Activated naive CD4-positive, alpha-beta T cell (primary cell): ENCODE measurements at regions not wholly inside any gene's neighbourhood (a gene's known extent, or its start where the extent isn't known, plus 50 kb on each side); places are given as distances from the start of the nearest gene placed in this dataset.

Experiments used
- DNase-seq, 4 experiments: peaks; one replicate each; lab custom pipeline; 2025; lab: John Stamatoyannopoulos, UW

DNA sequence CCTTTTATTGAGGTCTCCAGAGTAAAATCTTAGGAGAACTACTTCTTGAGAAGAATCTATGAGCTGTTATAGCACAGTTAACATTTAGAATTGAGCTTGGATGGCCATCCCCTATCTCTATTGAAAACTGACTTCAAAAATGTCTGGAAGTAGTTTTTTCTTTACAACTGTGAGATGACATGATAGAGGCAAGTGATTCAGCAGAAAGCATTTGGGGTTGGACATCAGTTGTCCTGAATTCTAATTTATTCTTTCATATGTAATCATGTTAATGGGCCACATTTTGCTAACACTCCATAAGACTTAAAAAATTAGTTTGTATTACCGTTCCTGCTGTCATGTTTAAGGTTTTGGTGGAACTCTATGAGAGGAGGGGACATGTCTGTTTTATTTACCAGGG is 237.0 kb upstream of the SLC14A2 start:
- DNase-seq = no peak

- no peak for DNase-seq
Observed at GRCh38 chr18:45378933-45379332, 236.3 kb upstream of the SLC14A2 start.

- DNase-seq = no peak
Observed at GRCh38 chr18:45379903-45380302, 235.4 kb upstream of the SLC14A2 start.

DNA sequence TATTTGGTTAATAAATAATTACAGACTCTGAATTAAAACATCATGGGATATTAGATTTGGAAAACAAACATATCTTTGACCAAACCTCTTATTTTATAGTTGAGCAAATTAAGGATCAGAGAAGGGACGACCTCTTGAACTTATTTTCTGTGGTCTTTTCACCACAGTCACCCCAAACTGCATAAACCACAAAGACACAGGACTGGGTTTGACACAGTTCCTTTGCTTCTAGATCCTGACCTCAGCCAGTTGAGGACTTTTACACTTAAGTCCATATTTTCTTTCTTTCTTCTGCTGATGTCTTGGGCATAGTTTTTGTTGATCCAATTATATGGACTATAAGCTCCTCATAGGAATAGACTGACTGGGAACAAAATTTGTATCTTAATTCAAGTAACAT is 234.0 kb upstream of the SLC14A2 start:
- DNase-seq = no peak

- DNase-seq = no peak
Observed at GRCh38 chr18:45383228-45383627, 232.0 kb upstream of the SLC14A2 start.

GRCh38 chr18:45384137-45384961 is 230.9 kb upstream of the SLC14A2 start:
- peak in 3 of 4 experiments; percentile 0 to 1 (median 1) for DNase-seq

GRCh38 chr18:45384962-45385315 is 230.3 kb upstream of the SLC14A2 start:
- no peak for DNase-seq

DNA sequence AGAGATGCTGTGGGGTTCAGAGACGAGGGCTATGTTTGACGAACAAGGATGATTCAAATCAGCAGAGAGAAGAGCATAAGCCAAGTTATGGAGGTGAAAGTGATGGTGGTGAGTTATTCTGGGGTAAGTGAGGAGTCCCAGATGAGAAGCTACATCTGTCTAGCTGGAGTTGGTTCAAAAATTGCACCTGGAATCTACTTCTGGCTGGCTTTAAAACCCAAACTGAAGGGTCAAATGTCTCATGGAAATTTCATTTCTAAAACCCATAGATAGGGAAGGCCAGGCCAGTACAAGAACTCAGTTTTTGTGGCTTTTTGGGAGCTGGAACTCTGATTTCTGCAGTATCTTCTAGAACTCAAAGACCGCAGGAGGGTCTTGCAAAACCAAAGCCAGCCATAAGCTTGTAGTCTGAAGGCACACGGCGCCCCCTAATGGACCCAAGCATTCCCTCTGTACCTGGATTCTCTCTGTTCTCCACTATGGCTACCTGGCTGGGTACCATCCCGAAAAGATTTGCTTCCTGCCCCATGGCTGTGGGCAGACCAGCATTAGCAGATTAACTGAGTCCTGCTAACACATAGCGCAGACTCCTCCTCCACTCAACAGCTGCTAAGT is 229.1 kb upstream of the SLC14A2 start:
- DNase-seq = no peak

- no peak for DNase-seq
Observed at GRCh38 chr18:45387229-45387628, 228.0 kb upstream of the SLC14A2 start.

DNA sequence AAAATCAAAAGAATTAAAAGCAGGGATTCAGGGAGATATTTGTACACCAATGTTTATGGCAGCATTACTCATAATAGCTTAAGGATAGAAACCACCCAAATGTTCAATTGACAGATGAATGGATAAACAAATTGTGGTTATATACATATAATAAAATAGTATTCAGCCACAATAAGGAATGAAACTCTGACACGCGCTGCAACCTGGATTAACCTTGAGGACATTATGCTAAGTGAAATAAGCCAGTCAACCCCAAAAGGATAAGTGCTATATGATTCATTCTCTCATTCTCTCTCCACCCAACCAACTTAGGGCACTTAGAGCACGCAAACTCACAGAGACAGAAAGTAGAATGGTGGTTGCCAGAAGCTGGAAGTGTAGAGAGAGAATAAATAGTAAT is 216.8 kb upstream of the SLC14A2 start:
- DNase-seq = no peak

DNA sequence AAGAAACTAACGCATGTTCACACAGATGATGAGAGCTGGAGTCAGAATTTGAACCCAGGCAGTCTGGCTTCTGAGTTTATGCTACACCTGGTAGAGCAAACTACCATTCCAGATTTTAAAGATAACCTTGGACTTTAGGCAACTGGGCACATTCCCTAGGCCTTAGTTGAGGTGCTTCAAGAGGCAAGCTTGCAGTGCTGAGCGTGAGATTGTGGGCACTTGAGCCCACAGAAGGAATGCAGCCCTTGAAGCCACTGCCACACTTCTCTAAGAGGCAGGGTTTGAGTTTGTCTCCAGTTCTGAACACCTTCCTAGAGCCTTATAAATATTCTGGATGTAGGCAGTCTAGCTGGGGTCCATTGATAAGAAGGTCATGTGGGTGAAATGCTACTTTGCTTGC is 216.1 kb upstream of the SLC14A2 start:
- no peak for DNase-seq

DNA sequence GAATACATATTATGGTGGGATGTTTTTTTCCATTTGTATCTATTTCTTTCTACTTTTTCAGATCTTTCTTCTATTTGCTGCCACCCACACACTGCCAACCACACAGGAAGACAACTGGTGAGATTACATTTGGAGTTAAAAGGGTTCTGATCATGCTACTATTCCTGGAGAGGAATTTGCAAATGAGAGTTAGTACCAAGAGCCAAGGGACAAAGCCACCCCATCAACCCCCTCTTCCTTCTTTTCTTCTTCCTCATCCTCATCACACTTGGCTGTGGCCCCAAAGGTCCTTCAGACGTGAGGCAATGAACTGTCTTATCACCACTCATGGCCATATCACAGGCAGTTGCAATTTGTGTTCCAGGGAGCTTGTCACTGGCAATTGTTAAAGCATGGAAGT is 215.6 kb upstream of the SLC14A2 start:
- DNase-seq = no peak

GRCh38 chr18:45402485-45403056 is 212.7 kb upstream of the SLC14A2 start:
- no peak for DNase-seq

- DNase-seq = no peak
Observed at GRCh38 chr18:45403341-45404049, 211.8 kb upstream of the SLC14A2 start.

GRCh38 chr18:45408218-45408617 is 207.1 kb upstream of the SLC14A2 start:
- DNase-seq = no peak

- no peak for DNase-seq
Observed at GRCh38 chr18:45409971-45410370, 205.3 kb upstream of the SLC14A2 start.

DNA sequence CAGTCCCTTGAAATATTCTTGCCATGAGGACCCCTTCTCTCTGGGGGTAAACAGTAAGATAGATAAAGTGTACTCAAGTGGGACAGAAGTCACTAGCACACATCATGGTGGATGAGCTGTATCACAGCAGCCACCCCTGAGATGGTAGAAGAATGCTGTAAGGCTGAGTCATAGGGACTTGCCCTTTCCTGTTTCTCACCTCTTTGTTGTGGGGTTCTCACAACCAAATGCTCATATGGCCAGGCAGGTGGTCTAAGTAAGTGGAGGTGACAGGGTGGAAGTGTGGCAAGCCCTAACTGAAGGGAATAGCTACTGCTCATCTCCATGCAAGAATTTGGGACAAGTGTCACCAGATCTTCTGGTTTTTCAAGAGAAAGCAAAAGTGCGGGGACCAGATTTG is 202.7 kb upstream of the SLC14A2 start:
- DNase-seq = no peak

- no peak for DNase-seq
Observed at GRCh38 chr18:45413180-45413836, 202.0 kb upstream of the SLC14A2 start.

GRCh38 chr18:45415614-45416013 is 199.7 kb upstream of the SLC14A2 start:
- DNase-seq = no peak

GRCh38 chr18:45416168-45416567 is 199.1 kb upstream of the SLC14A2 start:
- no peak for DNase-seq

GRCh38 chr18:45417392-45417791 is 197.9 kb upstream of the SLC14A2 start:
- no peak for DNase-seq

GRCh38 chr18:45423659-45424058 is 191.6 kb upstream of the SLC14A2 start:
- no peak for DNase-seq
